ENCODE measurements at regions not wholly inside any gene's neighbourhood (a gene's known extent, or its start where the extent isn't known, plus 50 kb on each side); places are given as distances from the start of the nearest gene placed in this dataset.
"Not testable (repeated sequence)": the region's sequence is repeated elsewhere in the genome, so short reads cannot be mapped to it uniquely, and the experiment has no call there.

DNA sequence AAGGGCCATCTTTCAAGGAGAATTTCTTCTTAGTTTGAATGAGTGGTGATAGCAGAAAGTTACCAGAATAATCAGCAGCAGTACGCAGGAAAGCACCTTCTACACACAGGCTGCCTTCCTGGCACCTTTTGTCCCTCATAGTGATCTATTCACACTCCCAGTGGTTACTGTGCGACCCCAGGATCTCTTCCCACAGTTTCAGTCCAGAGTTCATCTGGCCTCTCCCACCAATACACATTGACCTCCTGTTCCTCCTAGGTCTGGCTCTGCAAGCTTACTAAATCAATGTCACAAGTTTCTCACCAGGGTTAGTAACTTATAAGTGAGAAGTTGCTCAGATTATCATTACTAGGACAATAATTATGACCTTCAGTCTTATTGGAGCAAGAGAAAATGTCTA is 99.1 kb upstream of the PIK3R1 start:
- H3K4me3 ChIP-seq (ENCODE audit: low read depth, low read length) = no peak overlapping the region

DNA sequence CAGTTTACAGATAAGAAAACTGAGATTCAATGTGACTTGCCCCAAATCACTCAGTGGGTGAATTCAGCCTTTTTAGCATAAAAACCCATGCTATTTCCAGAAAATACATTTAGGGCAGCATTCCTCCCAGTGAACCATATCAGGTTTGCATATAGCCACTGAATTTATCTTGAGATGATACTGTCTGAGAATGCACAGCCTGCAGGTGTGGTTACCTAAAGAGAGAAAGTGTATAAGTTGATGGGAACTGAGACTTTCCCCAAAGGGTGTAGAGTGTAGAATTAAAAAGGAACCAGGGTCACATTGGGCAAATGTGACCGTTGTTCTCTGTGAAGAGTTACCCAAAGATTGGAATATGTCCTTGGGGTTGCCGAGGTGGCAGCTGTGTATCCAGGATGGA is 100.0 kb upstream of the PIK3R1 start:
- no peak overlapping the region for H3K4me3 ChIP-seq (ENCODE audit: low read depth, low read length)

DNA sequence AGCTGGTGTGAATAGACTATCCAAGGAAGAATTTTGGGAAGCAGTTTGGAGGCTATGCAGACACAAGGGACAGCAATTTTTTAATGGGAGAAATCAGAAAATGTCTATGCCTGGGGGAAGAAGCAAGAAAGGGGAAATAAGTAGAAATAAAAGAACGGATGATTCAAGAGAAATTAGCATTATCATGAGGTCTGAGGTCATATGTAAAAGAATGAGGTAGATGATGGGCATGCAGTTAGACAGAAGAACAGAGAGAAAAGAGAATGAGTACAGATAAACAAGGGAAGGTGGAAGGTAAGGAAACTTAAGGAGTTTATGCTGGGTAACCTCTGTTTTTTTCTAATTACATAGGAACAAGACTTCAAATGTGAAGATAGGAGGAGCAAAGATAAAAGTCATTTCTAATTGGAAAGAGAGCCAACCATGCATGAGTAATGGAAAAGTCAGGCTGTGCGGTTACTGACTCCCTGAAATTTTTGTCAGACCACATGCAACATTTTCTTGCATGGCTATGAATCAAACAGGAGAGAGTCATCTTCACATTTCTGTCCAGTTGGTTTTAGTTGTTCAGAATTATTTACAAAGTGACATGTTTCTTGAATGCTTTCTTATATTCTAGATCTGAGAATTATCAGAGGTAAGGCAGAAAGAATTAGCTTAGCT is 101.0 kb upstream of the PIK3R1 start:
- H3K4me3 ChIP-seq (ENCODE audit: low read depth, low read length) = no peak overlapping the region

DNA sequence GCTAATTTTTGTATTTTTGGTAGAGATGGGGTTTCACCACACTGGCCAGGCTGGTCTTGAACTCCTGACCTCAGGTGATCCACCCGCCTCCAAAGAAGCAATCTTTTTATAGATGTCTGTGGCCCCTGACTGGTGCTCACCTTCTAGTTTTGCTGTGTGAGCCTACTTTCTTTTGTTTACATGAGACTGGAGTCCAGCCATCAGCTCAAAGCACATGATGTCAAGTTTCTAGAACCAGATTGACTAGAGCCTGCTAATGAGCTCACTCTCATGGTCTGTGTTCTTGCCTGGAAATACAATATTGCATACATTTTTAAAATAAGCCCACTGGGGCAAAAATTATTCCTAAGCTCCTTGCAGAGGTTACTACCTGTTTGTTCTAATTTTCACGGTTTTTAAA is 102.9 kb upstream of the PIK3R1 start:
- H3K4me3 ChIP-seq (ENCODE audit: low read depth, low read length) = no peak overlapping the region

DNA sequence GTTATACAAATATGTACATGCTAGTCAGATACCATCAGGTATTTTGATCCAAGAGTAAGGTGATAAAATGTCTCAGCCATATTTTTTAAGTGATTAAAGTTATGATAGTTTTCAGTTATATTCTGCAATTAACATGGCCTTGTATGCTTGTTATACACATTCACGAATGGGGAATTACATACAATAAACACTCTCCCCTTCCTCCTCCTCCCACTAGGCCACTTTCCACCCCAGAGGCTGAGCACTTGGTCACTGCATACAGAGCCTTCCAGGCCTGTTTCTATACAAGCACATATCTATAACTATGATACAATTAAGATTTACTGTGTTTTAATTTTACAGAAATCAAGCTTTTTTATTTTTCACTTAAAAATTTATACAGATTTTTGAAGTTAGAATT is 104.7 kb upstream of the PIK3R1 start:
- no peak overlapping the region for H3K4me3 ChIP-seq (ENCODE audit: low read depth, low read length)

DNA sequence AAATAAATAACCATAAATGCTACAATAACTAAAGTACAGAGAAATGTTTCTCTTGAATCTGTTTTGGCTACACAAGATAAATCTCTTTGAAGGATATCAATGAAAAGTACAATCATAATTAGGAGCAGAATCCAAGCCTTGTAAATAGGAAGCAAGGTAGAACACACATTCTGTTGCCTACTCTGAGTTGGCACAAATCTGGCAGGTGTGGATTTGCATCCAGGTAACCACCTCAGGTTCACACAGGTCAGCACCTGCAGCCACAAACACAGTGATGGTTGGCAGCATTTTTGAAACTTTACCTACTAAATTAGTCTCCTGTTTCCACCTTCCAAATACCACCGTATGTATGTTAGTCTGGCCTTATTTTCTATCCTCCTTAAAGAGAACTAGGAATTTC is 105.3 kb upstream of the PIK3R1 start:
- H3K4me3 ChIP-seq (ENCODE audit: low read depth, low read length) = no peak overlapping the region

DNA sequence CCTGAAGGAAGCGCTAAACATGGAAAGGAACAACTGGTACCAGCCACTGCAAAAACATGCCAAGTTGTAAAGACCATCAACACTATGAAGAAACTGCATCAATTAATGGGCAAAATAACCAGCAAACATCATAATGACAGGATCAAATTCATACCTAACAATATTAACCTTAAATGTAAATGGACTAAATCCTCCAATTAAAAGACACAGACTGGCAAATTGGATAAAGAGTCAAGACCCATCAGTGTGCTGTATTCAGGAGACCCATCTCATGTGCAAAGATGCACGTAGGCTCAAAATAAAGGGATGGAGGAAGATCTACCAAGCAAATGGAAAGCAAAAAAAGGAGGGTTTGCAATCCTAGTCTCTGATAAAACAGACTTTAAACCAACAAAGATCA is 111.3 kb upstream of the PIK3R1 start:
- H3K4me3 ChIP-seq (ENCODE audit: low read depth, low read length) = not testable (repeated sequence)

DNA sequence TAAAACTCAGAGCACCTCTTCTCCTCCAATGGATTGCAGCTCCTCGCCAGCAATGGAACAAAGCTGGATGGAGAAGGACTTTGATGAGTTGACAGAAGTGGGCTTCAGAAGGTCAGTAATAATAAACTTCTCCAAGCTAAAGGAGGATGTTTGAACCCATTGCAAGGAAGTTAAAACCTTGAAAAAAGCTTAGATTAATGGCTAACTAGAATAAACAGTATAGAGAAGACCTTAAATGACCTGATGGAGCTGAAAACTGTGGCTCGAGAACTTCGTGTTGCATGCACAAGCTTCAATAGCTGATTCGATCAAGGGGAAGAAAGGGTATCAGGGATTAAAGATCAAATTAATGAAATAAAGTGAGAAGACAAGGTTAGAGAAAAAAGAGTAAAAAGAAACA is 112.3 kb upstream of the PIK3R1 start:
- not testable (repeated sequence) for H3K4me3 ChIP-seq (ENCODE audit: low read depth, low read length)

DNA sequence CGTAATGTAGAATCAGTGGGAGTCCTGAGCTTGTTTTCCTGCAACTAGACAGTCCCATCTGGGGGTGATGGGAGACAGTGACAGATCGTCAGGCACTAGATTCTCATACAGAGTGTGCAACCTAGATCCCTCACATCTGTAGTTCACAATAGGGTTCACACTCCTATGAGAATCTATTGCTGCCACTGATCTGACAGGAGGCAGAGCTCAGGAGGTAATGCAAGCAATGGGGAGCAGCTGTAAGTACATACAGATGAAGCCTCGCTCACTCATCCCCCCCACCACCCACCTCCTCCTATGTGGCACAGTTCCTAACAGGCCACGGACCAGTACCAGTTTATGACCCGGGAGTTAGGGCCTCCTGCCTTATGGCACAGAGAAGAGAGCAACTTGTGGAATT is 116.2 kb upstream of the PIK3R1 start:
- no peak overlapping the region for H3K4me3 ChIP-seq (ENCODE audit: low read depth, low read length)

DNA sequence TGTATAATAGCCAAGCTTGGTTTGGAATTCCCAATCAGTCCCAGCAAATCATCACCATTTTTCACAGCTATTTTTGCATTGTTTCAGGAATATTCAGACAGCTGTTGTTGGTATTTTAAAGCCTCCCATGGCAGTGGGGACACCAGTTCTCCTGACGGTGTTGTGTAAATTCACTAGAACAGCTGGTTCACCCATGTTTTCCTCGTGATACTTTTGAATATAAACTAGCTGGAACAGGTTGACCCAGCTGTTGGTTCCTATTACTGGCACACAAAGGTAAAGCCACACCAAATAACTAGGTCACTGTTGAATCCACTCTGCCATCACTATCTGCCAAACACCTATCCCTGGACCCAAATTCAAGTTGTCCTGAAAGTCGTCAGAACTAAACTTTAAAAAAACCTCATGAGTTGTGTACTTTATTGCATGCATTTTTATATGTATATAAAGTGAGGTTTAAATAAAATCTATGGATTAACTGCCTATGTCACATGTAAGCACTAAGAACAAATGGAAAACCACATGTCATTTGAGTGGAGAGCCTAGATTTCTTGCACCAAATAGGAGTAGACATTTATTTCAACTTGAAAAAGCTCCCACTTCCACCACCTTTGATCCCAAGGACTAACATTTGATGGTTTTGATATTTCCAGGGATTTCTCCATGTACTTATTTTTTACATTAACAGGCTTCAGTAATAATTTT is 121.9 kb upstream of the PIK3R1 start:
- no peak overlapping the region for H3K4me3 ChIP-seq (ENCODE audit: low read depth, low read length)

DNA sequence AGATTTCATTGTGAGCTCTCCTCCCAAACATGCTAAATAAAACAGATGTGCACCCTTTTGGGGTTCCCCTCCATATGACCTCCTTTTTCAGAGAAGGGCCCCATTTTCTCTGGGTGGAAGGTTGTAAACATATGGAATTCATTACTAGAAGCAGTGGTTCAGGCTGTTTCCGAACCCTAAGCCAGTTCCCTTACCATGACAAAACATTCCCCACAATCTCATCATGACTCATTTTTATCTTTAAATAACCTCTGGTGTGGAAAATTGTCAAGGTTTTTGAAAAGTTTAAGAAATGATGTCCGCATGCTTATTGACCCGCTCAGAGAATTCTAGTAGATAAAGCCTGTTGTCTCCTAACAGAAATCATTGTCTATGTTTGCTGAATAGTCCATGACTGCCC is 127.3 kb upstream of the PIK3R1 start:
- no peak overlapping the region for H3K4me3 ChIP-seq (ENCODE audit: low read depth, low read length)

DNA sequence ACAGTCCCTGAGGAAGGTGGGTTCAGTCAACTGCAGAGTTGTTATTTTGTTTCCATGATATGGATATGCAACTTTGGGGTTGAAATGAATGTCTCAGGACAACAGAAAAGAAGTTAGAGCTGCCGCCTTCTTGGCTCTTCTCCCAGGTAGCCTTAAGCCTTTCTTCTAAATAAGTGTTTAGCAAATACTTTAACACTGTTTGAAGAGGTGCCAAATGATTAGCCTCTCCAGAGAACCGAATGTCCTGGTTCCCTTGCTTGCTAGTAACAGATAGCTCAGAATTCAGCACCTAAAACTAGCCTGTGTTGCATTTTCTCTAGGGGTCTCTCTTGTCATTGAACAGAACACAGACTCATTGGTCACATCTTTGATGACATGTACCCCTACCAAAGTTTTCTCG is 127.7 kb upstream of the PIK3R1 start:
- H3K4me3 ChIP-seq (ENCODE audit: low read depth, low read length) = no peak overlapping the region

DNA sequence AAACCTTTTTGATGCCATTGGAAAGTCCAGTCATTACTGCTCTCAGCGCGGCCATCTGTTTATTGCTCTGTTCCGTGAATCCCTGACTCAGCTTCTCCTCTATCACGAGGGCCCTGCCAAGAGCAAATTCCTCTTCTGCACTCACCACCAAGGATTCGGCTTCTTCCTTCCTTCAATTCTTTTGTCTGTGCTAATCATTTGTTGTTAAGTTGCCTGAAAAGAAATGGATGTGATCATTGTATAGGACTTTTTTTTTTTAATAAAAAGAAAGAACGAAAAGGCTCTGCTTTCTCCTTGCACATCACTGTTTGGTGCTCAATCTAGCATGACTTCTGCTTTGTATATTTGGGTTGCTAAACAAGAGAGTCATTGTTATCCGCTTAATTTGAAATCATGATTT is 128.7 kb upstream of the PIK3R1 start:
- H3K4me3 ChIP-seq (ENCODE audit: low read depth, low read length) = no peak overlapping the region

DNA sequence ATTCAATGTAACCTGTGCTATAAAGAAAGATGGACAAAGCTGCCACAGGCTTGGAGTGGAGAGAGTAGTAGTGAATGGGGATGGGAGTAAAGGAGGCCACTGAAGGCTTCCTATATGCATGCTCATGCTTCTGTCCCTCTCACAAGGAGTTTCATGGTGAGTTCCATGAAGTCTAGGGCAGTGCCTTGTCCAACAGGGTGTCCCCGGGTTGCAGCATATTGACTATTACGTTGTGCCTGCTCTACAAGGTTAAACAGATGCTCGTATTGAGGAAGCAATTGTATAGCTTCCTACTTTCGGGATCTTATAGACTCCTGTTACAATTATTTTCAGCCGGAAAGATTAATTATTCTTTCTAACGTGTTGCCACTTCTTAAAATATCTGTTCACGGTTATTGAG is 129.1 kb upstream of the PIK3R1 start:
- H3K4me3 ChIP-seq (ENCODE audit: low read depth, low read length) = no peak overlapping the region

DNA sequence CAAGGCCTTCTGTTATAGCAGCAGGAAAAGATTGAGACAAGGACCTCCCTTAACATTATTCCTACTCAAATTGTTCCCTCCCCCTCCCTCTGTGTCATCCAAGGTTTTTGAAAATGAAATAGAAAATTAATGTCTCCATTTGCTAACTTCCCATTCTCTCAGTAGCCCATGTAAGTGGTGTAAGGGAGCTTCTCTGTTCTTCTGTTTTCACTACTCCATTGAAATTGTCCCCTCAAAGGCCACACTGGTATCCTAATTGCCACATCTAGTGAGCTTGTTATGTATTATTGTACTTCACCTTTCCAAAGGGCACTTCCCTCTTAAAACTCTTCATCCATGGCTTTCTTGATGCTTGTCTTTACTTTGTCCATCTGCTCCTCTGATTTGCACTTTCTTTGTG is 131.2 kb upstream of the PIK3R1 start:
- H3K4me3 ChIP-seq (ENCODE audit: low read depth, low read length) = no peak overlapping the region

DNA sequence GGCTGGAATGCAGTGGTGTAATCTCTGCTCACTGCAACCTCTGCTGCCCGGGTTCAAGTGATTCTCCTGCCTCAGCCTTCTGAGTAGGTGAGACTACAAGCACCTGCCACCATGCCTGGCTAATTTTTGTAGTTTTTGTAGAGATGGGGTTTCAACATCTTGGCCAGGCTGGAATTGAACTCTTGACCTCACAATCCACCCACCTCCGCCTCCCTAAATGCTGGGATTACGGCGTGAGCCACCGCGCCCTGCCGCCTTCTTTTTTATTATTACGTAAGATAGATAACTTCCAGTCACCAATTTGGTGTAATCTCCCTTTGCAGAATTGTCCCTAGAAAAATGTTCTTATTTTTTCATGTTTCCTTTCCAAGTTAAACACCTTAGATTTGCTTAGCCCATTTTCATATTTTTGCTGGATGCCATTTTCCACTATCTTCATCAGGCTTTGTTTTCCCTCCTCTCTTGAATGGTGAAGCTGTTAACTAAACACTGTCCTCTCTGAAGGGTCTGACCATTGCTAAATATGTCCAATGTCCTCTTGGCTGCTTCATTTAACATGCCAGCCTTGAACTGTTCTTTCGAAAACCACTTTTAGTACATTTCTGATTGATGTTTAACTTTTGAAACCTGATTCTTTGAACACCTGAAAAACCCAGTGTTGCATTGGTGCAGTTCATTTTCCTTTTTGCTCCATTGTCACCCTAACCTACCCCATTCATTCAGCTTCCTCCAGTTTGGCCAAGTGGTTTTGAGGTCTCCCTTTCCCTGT is 135.1 kb upstream of the PIK3R1 start:
- H3K4me3 ChIP-seq (ENCODE audit: low read depth, low read length) = no peak overlapping the region

DNA sequence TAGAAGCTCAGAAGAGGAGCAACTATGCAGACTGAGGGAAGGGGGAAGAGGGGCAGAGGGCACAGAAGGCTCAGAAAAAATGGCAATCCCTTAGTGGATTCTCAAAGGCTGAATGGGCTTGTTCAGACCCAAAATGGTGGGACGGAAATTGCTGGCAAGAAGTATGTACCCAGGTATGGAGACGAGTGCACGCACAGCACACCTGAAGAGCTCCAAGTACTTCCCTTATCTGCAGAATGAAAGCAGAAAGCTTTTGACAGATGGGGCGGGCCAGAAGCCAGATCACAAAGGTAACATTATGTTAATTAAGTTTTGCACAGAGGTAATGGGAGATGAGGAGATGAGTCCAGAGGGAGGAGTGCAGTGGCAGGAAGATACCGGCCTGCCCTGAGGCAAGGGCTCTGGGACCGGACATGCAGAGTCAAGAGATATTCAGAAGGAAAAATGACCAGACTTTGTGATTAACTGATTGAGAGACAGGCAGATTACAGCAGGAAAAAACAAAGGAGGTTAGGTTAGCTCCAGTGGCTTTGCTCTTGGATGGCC is 138.1 kb upstream of the PIK3R1 start:
- no peak overlapping the region for H3K4me3 ChIP-seq (ENCODE audit: low read depth, low read length)

DNA sequence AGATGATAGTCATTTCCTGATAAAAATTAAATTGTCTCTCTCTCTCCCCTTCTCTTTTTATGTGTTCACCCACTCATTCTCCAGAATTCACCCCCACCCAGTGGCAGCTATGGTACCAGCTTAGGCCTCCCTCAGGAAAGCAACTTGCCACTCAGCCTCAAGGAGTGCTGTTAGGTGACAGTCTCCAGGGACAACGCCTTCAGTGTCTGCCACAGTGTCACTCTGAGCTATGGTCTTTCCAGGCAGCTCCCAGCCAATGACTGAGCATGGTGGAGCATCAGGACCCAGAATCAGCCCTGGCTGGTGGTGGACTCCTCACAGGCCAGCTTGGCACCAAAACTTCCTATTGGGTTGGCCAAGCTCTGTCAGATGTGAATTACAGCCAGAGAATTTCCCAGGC is 140.9 kb upstream of the PIK3R1 start:
- H3K4me3 ChIP-seq (ENCODE audit: low read depth, low read length) = no peak overlapping the region

DNA sequence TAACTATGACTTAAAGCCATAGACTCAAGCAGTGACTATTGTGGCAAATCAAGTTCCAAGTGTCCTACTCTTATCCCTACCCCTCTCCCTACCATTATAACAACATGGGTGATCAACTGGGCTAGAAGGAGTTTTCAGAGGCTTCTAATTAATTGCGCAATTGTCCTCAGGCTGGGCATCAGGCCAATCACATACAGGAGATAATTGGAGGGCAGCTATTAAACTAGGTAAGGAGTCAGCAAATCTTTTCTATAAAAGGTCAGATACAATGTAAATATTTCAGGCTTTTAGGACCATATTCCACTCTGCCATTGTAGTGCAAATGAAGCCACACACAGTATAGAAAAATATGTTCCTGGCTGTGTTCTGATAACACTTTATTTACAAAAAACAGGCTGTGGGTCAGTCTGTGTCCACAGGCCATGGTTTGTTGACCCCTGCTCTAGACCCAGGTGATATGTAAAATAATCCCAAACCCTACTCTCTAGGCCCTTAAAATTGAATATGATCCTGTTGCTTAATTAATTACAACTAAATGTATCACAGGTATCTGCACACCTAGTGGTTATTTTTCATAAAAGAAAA is 141.4 kb upstream of the PIK3R1 start:
- H3K4me3 ChIP-seq (ENCODE audit: low read depth, low read length) = no peak overlapping the region

DNA sequence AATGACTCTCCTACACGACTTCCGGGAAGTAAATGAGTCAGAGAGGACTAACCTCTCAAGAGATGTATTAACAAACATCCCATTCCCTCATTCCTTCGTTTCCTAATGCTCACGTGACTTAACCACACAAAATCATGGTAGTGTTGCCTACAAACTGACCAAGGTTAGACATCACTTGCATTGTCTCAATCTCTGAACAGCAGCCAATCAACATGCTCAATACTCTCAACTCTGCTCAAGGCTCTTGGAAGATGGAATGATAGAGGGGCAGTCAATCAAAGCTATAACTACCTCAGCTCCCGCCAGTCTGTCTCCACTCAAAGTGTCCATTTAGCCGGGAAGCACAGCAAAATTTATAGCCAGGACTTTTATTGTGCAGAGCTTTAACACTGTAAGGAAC is 143.8 kb upstream of the PIK3R1 start:
- H3K4me3 ChIP-seq (ENCODE audit: low read depth, low read length) = no peak overlapping the region

DNA sequence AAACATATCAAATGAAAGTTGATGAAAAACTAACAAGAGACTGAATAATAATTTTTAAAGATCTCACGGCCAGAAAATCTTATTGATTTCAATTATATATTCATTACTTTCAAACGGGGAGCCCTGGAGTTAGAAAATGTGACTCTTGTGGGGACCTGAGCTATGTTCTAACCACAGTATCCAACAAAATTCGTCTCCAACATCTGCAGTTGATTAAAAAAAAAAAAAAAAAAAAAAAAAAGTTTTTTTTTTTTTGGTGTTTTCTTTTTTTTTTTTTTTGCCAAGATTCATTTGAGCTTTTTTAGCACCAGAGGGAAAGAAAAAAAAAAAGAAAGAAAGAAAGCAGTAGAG is 144.3 kb upstream of the PIK3R1 start:
- H3K4me3 ChIP-seq (ENCODE audit: low read depth, low read length) = no peak overlapping the region
